MCF 10A (cell line): ENCODE measurements at regions not wholly inside any gene's neighbourhood (a gene's known extent, or its start where the extent isn't known, plus 50 kb on each side); places are given as distances from the start of the nearest gene placed in this dataset.

Experiments used
- BruUV-seq: library from RNA; stranded (reverse); fragments of 400-500 nt; replicated peaks from 2 replicates; lab custom pipeline; 2021; lab: Mats Ljungman, UMichigan
- CTCF ChIA-PET: fragments of 300-600 bp; sonication (Branson Sonifier 250); formaldehyde crosslinking; extraction: SDS; loops from one replicate; lab custom pipeline; 2021; ENCODE audit warnings: antibody characterized with exemption, inconsistent platforms; lab: Yijun Ruan, JAX
- POLR2A ChIA-PET: fragments of 300-600, 350-650 bp; sonication (Branson Sonifier 250); formaldehyde crosslinking; extraction: SDS; loops from one replicate; lab custom pipeline; 2020; ENCODE audit warnings: antibody characterized with exemption, inconsistent platforms; lab: Yijun Ruan, JAX
- DNase-seq: peaks from one replicate; pipeline ENCODE4 v3.0.0-alpha.2; 2018; ENCODE audit not compliant: unreplicated experiment
- H3K27ac Mint-ChIP-seq: one replicate; pipeline ENCODE4 v1.8.0; 2022; ENCODE audit warnings: mild to moderate bottlenecking, low read depth, mixed read lengths; ENCODE audit not compliant: unreplicated experiment
- H3K27me3 Mint-ChIP-seq: one replicate; pipeline ENCODE4 v1.8.0; 2022; ENCODE audit warnings: mixed read lengths; ENCODE audit not compliant: insufficient read depth, unreplicated experiment
- H3K36me3 Mint-ChIP-seq: one replicate; pipeline ENCODE4 v1.8.0; 2022; ENCODE audit warnings: mild to moderate bottlenecking, moderate library complexity, mixed read lengths; ENCODE audit not compliant: insufficient read depth, unreplicated experiment
- H3K4me1 Mint-ChIP-seq: one replicate; pipeline ENCODE4 v1.8.0; 2022; ENCODE audit warnings: mixed read lengths; ENCODE audit not compliant: insufficient read depth, unreplicated experiment
- H3K4me3 Mint-ChIP-seq: one replicate; pipeline ENCODE4 v1.8.0; 2022; ENCODE audit warnings: mild to moderate bottlenecking, moderate library complexity, mixed read lengths; ENCODE audit not compliant: unreplicated experiment
- H3K9me3 Mint-ChIP-seq: one replicate; pipeline ENCODE4 v1.8.0; 2022; ENCODE audit warnings: mixed read lengths; ENCODE audit not compliant: unreplicated experiment
- intact Hi-C: fragments of 100-400 bp; cut with micrococcal nuclease; formaldehyde crosslinking; loops from 2 replicates; pipeline ENCODE4 v1.14.1; 2022
- TF ChIP-seq, protein P1 (sequence below): fragments of 200-600 bp; IDR thresholded peaks from one replicate; pipeline ENCODE4 v1.8.0; 2022; ENCODE audit warnings: antibody characterized with exemption, mild to moderate bottlenecking; ENCODE audit not compliant: unreplicated experiment

DNA sequence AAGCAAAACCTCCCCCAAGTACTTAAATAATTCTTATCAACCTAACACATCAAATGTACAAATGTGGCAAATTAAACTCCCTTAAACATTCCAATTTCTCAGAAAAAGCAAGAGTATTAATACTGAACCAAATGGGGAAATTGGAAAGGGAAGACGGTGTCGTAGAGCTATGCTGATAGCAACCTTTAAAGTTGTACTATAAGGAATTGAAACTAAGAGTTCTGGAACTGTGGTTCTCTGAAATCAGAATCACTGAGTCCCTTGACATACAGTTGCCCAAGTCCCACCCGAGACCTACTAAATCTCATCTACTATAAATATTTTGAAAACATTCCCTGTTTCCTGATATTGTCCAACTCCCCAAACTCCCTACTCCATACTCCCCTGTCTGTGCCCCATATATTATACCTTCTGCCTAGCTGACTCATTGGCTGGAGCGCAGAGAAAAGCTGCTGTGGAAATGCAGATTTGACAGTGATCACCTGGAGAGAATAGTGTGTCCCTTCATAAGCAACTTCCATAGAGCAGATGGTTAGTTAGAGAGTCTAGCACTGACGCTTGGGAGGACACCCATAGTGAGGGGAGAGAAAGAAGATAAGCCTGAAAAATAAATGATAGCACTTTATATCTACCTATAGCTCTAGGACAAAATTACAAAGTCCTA lies 51.4 kb upstream of the ITM2B start:
- BruUV-seq, result no TSS peak
- H3K27ac Mint-ChIP-seq, result no peak overlapping the region
- intact Hi-C loops, result no loop called here
- DNase-seq, result no peak
- TF ChIP-seq, protein P1, sequence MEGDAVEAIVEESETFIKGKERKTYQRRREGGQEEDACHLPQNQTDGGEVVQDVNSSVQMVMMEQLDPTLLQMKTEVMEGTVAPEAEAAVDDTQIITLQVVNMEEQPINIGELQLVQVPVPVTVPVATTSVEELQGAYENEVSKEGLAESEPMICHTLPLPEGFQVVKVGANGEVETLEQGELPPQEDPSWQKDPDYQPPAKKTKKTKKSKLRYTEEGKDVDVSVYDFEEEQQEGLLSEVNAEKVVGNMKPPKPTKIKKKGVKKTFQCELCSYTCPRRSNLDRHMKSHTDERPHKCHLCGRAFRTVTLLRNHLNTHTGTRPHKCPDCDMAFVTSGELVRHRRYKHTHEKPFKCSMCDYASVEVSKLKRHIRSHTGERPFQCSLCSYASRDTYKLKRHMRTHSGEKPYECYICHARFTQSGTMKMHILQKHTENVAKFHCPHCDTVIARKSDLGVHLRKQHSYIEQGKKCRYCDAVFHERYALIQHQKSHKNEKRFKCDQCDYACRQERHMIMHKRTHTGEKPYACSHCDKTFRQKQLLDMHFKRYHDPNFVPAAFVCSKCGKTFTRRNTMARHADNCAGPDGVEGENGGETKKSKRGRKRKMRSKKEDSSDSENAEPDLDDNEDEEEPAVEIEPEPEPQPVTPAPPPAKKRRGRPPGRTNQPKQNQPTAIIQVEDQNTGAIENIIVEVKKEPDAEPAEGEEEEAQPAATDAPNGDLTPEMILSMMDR, result no peak
- CTCF ChIA-PET, result interaction anchor here (0.6 kb wide), 1 partner anchor 1513 kb away, joined by 3 read pairs; no protein-coding TSS in a partner anchor
- H3K36me3 Mint-ChIP-seq, result no peaks in the 10 kb centered on the region
- POLR2A ChIA-PET, result interaction anchor here (0.6 to 0.9 kb wide), 5 partner anchors 15 to 54 kb away, joined by 3 read pairs; no protein-coding TSS in a partner anchor
- H3K4me3 Mint-ChIP-seq, result no peak overlapping the region
- no peaks in the 10 kb centered on the region for H3K4me1 Mint-ChIP-seq
- H3K27me3 Mint-ChIP-seq, result no peaks in the 10 kb centered on the region
- H3K9me3 Mint-ChIP-seq, result no peaks in the 10 kb centered on the region

DNA sequence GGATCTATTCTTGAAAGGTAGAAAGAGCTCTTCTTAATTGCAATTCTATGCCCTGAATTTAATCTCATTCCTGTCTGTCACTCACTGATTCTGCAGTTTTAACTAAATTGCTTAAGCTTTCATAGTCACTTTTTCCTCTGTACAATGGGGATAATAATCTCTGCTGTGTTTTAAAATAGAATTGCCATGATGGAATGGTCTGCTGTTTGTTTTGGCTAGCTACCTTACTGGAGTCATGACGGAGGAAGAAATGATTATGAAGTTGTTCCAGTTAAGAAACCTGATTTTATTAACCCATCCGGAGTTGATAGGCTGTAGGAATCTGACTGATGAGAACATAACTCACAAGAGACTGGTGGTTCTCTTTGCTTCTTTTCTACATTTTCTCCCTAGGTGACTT lies 54.9 kb upstream of the ITM2B start:
- H3K4me3 Mint-ChIP-seq, result no peak overlapping the region
- H3K27ac Mint-ChIP-seq, result no peak overlapping the region
- no peaks in the 10 kb centered on the region for H3K4me1 Mint-ChIP-seq
- TF ChIP-seq, protein P1, result no peak
- ChIA-PET POLR2A (interaction anchor here (0.8 to 2.3 kb wide), 2 partner anchors 10 to 16 kb away, joined by 4 to 9 read pairs; no protein-coding TSS in a partner anchor), CTCF (no interaction called here)
- H3K9me3 Mint-ChIP-seq, result no peaks in the 10 kb centered on the region
- intact Hi-C loops, result no loop called here
- no TSS peak for BruUV-seq
- no peaks in the 10 kb centered on the region for H3K36me3 Mint-ChIP-seq
- DNase-seq, result no peak
- no peaks in the 10 kb centered on the region for H3K27me3 Mint-ChIP-seq

DNA sequence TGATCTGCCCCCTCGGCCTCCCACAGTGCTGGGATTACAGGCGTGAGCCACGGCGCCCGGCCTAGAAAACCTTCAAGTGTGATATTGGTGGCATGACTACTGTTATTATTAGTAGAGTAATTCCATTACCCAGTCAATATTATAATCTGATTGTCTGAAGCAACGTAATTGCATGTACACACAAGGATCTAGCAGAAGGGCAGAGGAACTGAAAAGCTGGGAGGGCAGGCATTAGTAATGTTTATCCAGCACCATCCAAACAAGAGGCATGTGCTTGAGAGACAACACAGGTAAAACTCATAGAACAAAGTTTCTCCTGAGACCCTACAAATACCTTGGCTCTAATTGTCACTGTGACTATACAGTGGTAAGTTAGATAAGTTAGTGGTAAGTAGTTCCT lies 56.2 kb upstream of the ITM2B start:
- ChIA-PET CTCF (no interaction called here), POLR2A (interaction anchor here (0.7 kb wide), 1 partner anchor 9 kb away, joined by 3 read pairs; no protein-coding TSS in a partner anchor)
- BruUV-seq, result no TSS peak

DNA sequence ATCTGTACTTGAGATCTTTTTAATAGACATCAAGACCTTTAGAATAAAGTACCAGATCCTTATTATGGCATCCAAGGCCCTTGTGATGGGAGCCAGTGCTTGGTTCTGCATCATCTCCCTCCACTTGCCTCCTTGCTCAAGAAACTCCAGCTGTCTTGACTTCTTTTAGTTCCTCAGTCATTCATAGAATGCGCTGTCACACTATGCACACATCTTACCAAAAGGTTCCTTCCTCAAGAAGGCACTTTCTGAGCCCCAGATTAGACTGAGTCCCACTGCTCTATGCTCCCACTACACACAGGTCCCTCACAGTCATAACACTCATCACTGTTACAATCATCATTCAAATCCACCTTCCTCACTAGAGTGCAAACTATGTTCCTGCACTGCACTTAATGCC lies 57.8 kb upstream of the ITM2B start:
- no TSS peak for BruUV-seq
- Mint-ChIP-seq H3K36me3 (no peaks in the 10 kb centered on the region), H3K4me1 (no peaks in the 10 kb centered on the region), H3K9me3 (no peaks in the 10 kb centered on the region), H3K27me3 (no peaks in the 10 kb centered on the region), H3K4me3 (no peak overlapping the region), H3K27ac (no peak overlapping the region)
- no peak for DNase-seq
- ChIA-PET CTCF (no interaction called here), POLR2A (no interaction called here)
- intact Hi-C loops, result no loop called here
- TF ChIP-seq, protein P1, result no peak

More for the DNA sequence above, 56.2 kb upstream of the ITM2B start:
- intact Hi-C loops, result no loop called here
- TF ChIP-seq, protein P1, result no peak
- no peaks in the 10 kb centered on the region for H3K4me1 Mint-ChIP-seq
- H3K27ac Mint-ChIP-seq, result no peak overlapping the region
- no peaks in the 10 kb centered on the region for H3K36me3 Mint-ChIP-seq
- H3K9me3 Mint-ChIP-seq, result no peaks in the 10 kb centered on the region
- H3K4me3 Mint-ChIP-seq, result no peak overlapping the region
- H3K27me3 Mint-ChIP-seq, result no peaks in the 10 kb centered on the region
- no peak for DNase-seq
